CD14-positive monocyte (primary cell): ENCODE measurements at regions not wholly inside any gene's neighbourhood (a gene's known extent, or its start where the extent isn't known, plus 50 kb on each side); places are given as distances from the start of the nearest gene placed in this dataset.

Experiments used
- DNase-seq, 3 donors: peaks; one replicate each; pipeline ENCODE4 v3.0.0-alpha.2; 2011 to 2022
- H2AFZ ChIP-seq: 2 replicates; pipeline ENCODE4 v1.6.0; 2012; ENCODE audit warnings: mild to moderate bottlenecking, low read depth, low read length, inconsistent platforms; ENCODE audit not compliant: insufficient read depth, poor library complexity, severe bottlenecking
- H3K27ac ChIP-seq, 2 donors: 1 replicate in 1 of 2; 2 replicates in 1 of 2; pipeline ENCODE4 v1.5.1; 2012 to 2013; ENCODE audit warnings: low read length in 2 of 2, control low read depth in 1 of 2, inconsistent platforms in 1 of 2, low read depth in 1 of 2, mild to moderate bottlenecking in 1 of 2
- H3K27me3 ChIP-seq, 2 donors: one replicate each; pipeline versions ENCODE4 v1.6.0 to v1.6.1; 2011 to 2013; ENCODE audit warnings: low read length in 2 of 2; ENCODE audit not compliant: control insufficient read depth in 2 of 2, insufficient read depth in 2 of 2
- H3K36me3 ChIP-seq, 2 donors: replicated peaks in 1 of 2; 1 replicate in 1 of 2; 2 replicates in 1 of 2; pipeline versions ENCODE4 v1.5.1 to v1.6.1; 2012 to 2013; ENCODE audit warnings: low read length in 2 of 2, control low read depth in 1 of 2, inconsistent platforms in 1 of 2, mild to moderate bottlenecking in 1 of 2; ENCODE audit not compliant: insufficient read depth in 2 of 2, control insufficient read depth in 1 of 2
- H3K4me1 ChIP-seq, 2 donors: 1 replicate in 1 of 2; 2 replicates in 1 of 2; pipeline versions ENCODE4 v1.5.1 to v1.6.1; 2012 to 2013; ENCODE audit warnings: low read length in 2 of 2, control low read depth in 1 of 2, inconsistent platforms in 1 of 2, mild to moderate bottlenecking in 1 of 2, moderate library complexity in 1 of 2; ENCODE audit not compliant: insufficient read depth in 2 of 2, control insufficient read depth in 1 of 2
- H3K4me2 ChIP-seq: replicated peaks from 2 replicates; pipeline ENCODE3; 2012; ENCODE audit warnings: low read length, moderate library complexity, mild to moderate bottlenecking; ENCODE audit not compliant: poor library complexity, severe bottlenecking; ENCODE audit errors: extremely low read depth
- H3K4me3 ChIP-seq, 3 experiments: fragments of 200-600 bp in 1 of 3; sonication (generic) in 1 of 3; replicated peaks in 1 of 3; 1 replicate in 2 of 3; 2 replicates in 1 of 3; pipeline ENCODE4 v1.5.1; 2011 to 2013; ENCODE audit warnings: low read length in 3 of 3, mild to moderate bottlenecking in 3 of 3, control low read depth in 2 of 3, low read depth in 2 of 3, inconsistent platforms in 1 of 3, moderate library complexity in 1 of 3
- H3K79me2 ChIP-seq: 2 replicates; pipeline ENCODE4 v1.6.0; 2012; ENCODE audit warnings: mild to moderate bottlenecking, control low read depth, inconsistent platforms, low read length, moderate library complexity; ENCODE audit not compliant: insufficient read depth
- H3K9ac ChIP-seq: 2 replicates; pipeline ENCODE4 v1.6.0; 2017; ENCODE audit warnings: low read length, mild to moderate bottlenecking; ENCODE audit not compliant: insufficient read depth, poor library complexity, severe bottlenecking
- H3K9me3 ChIP-seq, 2 donors: replicated peaks in 1 of 2; 1 replicate in 1 of 2; 2 replicates in 1 of 2; pipeline versions ENCODE4 v1.5.1 to v1.6.1; 2012 to 2013; ENCODE audit warnings: low read length in 2 of 2, control low read depth in 1 of 2; ENCODE audit not compliant: control insufficient read depth in 1 of 2, insufficient read depth in 1 of 2
- H4K20me1 ChIP-seq: 2 replicates; pipeline ENCODE4 v1.6.0; 2012; ENCODE audit warnings: mild to moderate bottlenecking, low read length, control low read depth, moderate library complexity; ENCODE audit not compliant: insufficient read depth
- H3K27ac Mint-ChIP-seq, 7 donors: one replicate each; pipeline ENCODE4 v1.8.0; 2020; ENCODE audit warnings: mild to moderate bottlenecking in 7 of 7, mixed read lengths in 7 of 7, moderate library complexity in 6 of 7, inconsistent platforms in 2 of 7
- H3K27me3 Mint-ChIP-seq, 3 donors: one replicate each; pipeline ENCODE4 v1.8.0; 2021 to 2022; ENCODE audit warnings: low read depth in 3 of 3, mild to moderate bottlenecking in 3 of 3, mixed read lengths in 3 of 3, moderate library complexity in 3 of 3, inconsistent platforms in 1 of 3
- H3K36me3 Mint-ChIP-seq, 2 donors: one replicate each; pipeline ENCODE4 v1.8.0; 2020; ENCODE audit warnings: mixed read lengths in 2 of 2, inconsistent platforms in 1 of 2, mild to moderate bottlenecking in 1 of 2
- H3K4me1 Mint-ChIP-seq: one replicate; pipeline ENCODE4 v1.8.0; 2020; ENCODE audit warnings: mild to moderate bottlenecking, mixed read lengths
- H3K4me3 Mint-ChIP-seq, 2 donors: one replicate each; pipeline ENCODE4 v1.8.0; 2020; ENCODE audit warnings: mild to moderate bottlenecking in 2 of 2, mixed read lengths in 2 of 2, moderate library complexity in 1 of 2
- H3K9me3 Mint-ChIP-seq, 7 donors: one replicate each; pipeline ENCODE4 v1.8.0; 2020 to 2022; ENCODE audit warnings: mixed read lengths in 7 of 7, mild to moderate bottlenecking in 6 of 7, moderate library complexity in 6 of 7, inconsistent platforms in 2 of 7
- WGBS: methylation state at CpG from one replicate; pipeline ENCODE4 v1.1.5; 2013; ENCODE audit warnings: missing lambda C conversion rate; ENCODE audit not compliant: insufficient coverage; 5-methylcytosine and 5-hydroxymethylcytosine counted together
- intact Hi-C, 2 donors: fragments of 100-400 bp; cut with micrococcal nuclease; formaldehyde crosslinking; loops; one replicate each; pipeline versions ENCODE4 v1.15.0 to v1.15.1; 2023
- TF ChIP-seq, protein P1 (sequence below): fragments of 200-600 bp; IDR thresholded peaks from one replicate; pipeline ENCODE4 v1.8.0; 2022; ENCODE audit warnings: antibody characterized with exemption, mild to moderate bottlenecking

DNA sequence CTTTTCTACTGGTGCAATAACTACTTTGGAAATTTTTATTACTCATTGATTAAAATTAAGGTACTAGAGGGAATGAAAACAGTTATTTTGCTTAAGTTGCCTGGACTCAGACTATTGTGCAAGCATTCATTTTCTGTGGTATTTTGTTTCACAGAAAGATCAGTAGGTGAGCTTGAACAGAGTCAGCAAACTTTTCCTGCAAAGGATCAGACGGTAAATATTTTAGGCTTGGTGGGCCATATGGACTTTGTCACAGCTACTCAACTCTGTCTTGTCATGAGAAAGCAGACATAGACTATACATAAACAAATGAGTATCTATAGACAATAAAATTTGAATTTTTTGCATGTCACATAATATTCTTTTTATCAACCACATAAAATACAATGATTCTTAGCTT is 1036.4 kb downstream of the NR2F1-AS1 start:
- no peaks in the 10 kb centered on the region for H3K9me3 ChIP-seq
- DNase-seq = no peak
- Mint-ChIP-seq H3K36me3 (no peaks in the 10 kb centered on the region), H3K4me1 (no peaks in the 10 kb centered on the region), H3K27me3 (peaks cover 0 to 11% (median 2%) of the 10 kb centered on the region in 3 donors), H3K27ac (no peak overlapping the region), H3K4me3 (no peak overlapping the region), H3K9me3 (peaks cover 0 to 6% (median 2%) of the 10 kb centered on the region in 7 donors)
- no peak overlapping the region for H3K27ac ChIP-seq
- no peaks in the 10 kb centered on the region for H4K20me1 ChIP-seq
- no peak overlapping the region for H3K4me2 ChIP-seq
- TF ChIP-seq, protein P1, sequence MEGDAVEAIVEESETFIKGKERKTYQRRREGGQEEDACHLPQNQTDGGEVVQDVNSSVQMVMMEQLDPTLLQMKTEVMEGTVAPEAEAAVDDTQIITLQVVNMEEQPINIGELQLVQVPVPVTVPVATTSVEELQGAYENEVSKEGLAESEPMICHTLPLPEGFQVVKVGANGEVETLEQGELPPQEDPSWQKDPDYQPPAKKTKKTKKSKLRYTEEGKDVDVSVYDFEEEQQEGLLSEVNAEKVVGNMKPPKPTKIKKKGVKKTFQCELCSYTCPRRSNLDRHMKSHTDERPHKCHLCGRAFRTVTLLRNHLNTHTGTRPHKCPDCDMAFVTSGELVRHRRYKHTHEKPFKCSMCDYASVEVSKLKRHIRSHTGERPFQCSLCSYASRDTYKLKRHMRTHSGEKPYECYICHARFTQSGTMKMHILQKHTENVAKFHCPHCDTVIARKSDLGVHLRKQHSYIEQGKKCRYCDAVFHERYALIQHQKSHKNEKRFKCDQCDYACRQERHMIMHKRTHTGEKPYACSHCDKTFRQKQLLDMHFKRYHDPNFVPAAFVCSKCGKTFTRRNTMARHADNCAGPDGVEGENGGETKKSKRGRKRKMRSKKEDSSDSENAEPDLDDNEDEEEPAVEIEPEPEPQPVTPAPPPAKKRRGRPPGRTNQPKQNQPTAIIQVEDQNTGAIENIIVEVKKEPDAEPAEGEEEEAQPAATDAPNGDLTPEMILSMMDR = no peak
- no peaks in the 10 kb centered on the region for H3K4me1 ChIP-seq
- no peaks in the 10 kb centered on the region for H3K36me3 ChIP-seq
- intact Hi-C loops = no loop called here
- H3K79me2 ChIP-seq = no peaks in the 10 kb centered on the region
- no peak overlapping the region for H3K9ac ChIP-seq
- H2AFZ ChIP-seq = no peak overlapping the region
- H3K4me3 ChIP-seq = no peak overlapping the region
- no CpG with 5 or more reads among the region's 1 CpG for WGBS
- peaks cover 0 to 3% of the 10 kb centered on the region in 2 donors for H3K27me3 ChIP-seq

GRCh38 chr5:92544036-92544435 is 1037.0 kb downstream of the NR2F1-AS1 start:
- H3K9me3 ChIP-seq = no peaks in the 10 kb centered on the region
- no peak overlapping the region for H3K27ac ChIP-seq
- Mint-ChIP-seq H3K4me3 (no peak overlapping the region), H3K4me1 (no peaks in the 10 kb centered on the region), H3K27ac (no peak overlapping the region), H3K36me3 (no peaks in the 10 kb centered on the region), H3K27me3 (peaks cover 0 to 13% (median 2%) of the 10 kb centered on the region in 3 donors), H3K9me3 (peaks cover 0 to 6% (median 2%) of the 10 kb centered on the region in 7 donors)
- H3K4me3 ChIP-seq = no peak overlapping the region
- H3K4me1 ChIP-seq = no peaks in the 10 kb centered on the region
- DNase-seq = no peak
- H3K79me2 ChIP-seq = no peaks in the 10 kb centered on the region
- H3K4me2 ChIP-seq = no peak overlapping the region
- H3K36me3 ChIP-seq = no peaks in the 10 kb centered on the region
- intact Hi-C loops = no loop called here
- peaks cover 0 to 3% of the 10 kb centered on the region in 2 donors for H3K27me3 ChIP-seq
- no peak overlapping the region for H2AFZ ChIP-seq
- H4K20me1 ChIP-seq = no peaks in the 10 kb centered on the region
- no peak overlapping the region for H3K9ac ChIP-seq
- TF ChIP-seq, protein P1 = no peak
- WGBS = 94% methylated on average over 2 of the region's 3 CpGs
